ENCODE measurements at regions not wholly inside any gene's neighbourhood (a gene's known extent, or its start where the extent isn't known, plus 50 kb on each side); places are given as distances from the start of the nearest gene placed in this dataset.

GRCh38 chrY:16060686-16061085, 1536.4 kb downstream of the NLGN4Y start:
- Mint-ChIP-seq H3K27ac (no peak overlapping the region), H3K9me3 (peaks cover 11% of the 10 kb centered on the region), H3K36me3 (peaks cover 11% of the 10 kb centered on the region), H3K4me3 (no peak overlapping the region), H3K27me3 (ENCODE audit: low read depth) (no peaks in the 10 kb centered on the region), H3K4me1 (peaks cover 17% of the 10 kb centered on the region)
- ATAC-seq: no peak
- CTCF ChIA-PET: no interaction called here
- TF ChIP-seq ZNF416 (CRISPR knock-in tag; IDR thresholded peaks at IDR 0.05) (no peak), NFE2L1 (CRISPR knock-in tag; IDR thresholded peaks at IDR 0.05) (no peak), GRHL2 (CRISPR knock-in tag; IDR thresholded peaks at IDR 0.05; ENCODE audit: insufficient replicate concordance, severe bottlenecking) (no peak), NR1H2 (CRISPR knock-in tag; IDR thresholded peaks at IDR 0.05) (no peak), FOXP1 (CRISPR knock-in tag; IDR thresholded peaks at IDR 0.05; ENCODE audit: borderline replicate concordance) (no peak), ZNF317 (CRISPR knock-in tag; IDR thresholded peaks at IDR 0.05; ENCODE audit: borderline replicate concordance, low read depth) (no peak), USF2 (CRISPR knock-in tag; IDR thresholded peaks at IDR 0.05) (no peak), ERG (CRISPR knock-in tag; IDR thresholded peaks at IDR 0.05) (no peak), NFATC4 (CRISPR knock-in tag; IDR thresholded peaks at IDR 0.05) (no peak), PREB (CRISPR knock-in tag; IDR thresholded peaks at IDR 0.05; ENCODE audit: borderline replicate concordance) (no peak), ZNF232 (CRISPR knock-in tag; IDR thresholded peaks at IDR 0.05) (no peak)
- POLR2A ChIA-PET: no interaction called here
- no peak for DNase-seq (ENCODE audit: low spot score)

GRCh38 chrY:16071957-16072356, 1547.6 kb downstream of the NLGN4Y start:
- ChIA-PET POLR2A (no interaction called here), CTCF (no interaction called here)
- Mint-ChIP-seq H3K27me3 (ENCODE audit: low read depth) (no peaks in the 10 kb centered on the region; the same call in 1 of the 2 replicates), H3K9me3 (peaks cover 20% of the 10 kb centered on the region), H3K27ac (no peak overlapping the region), H3K4me1 (no peaks in the 10 kb centered on the region), H3K36me3 (peaks cover 6% of the 10 kb centered on the region), H3K4me3 (no peak overlapping the region)
- no peak for DNase-seq (ENCODE audit: low spot score)
- TF ChIP-seq USF2 (CRISPR knock-in tag; IDR thresholded peaks at IDR 0.05) (no peak), RELA (CRISPR knock-in tag; IDR thresholded peaks at IDR 0.05; ENCODE audit: borderline replicate concordance) (no peak), ZNF219 (CRISPR knock-in tag; IDR thresholded peaks at IDR 0.05; ENCODE audit: borderline replicate concordance) (no peak), ATF1 (CRISPR knock-in tag; IDR thresholded peaks at IDR 0.05) (no peak), E2F4 (CRISPR knock-in tag; IDR thresholded peaks at IDR 0.05; ENCODE audit: borderline replicate concordance, low read depth) (no peak), PRRX2 (CRISPR knock-in tag; IDR thresholded peaks at IDR 0.05) (no peak), PREB (CRISPR knock-in tag; IDR thresholded peaks at IDR 0.05; ENCODE audit: borderline replicate concordance) (no peak), NFATC4 (CRISPR knock-in tag; IDR thresholded peaks at IDR 0.05) (no peak), MXD4 (CRISPR knock-in tag; IDR thresholded peaks at IDR 0.05; ENCODE audit: borderline replicate concordance) (no peak), ATF2 (CRISPR knock-in tag; IDR thresholded peaks at IDR 0.05; ENCODE audit: borderline replicate concordance, low read depth) (no peak), CTCF (IDR thresholded peaks at IDR 0.05) (no peak), CREB1 (CRISPR knock-in tag; IDR thresholded peaks at IDR 0.05) (no peak)
- no peak for ATAC-seq
